HL-60 (cell line): ENCODE measurements at regions not wholly inside any gene's neighbourhood (a gene's known extent, or its start where the extent isn't known, plus 50 kb on each side); places are given as distances from the start of the nearest gene placed in this dataset.

Experiments
- CTCF ChIP-seq: IDR thresholded peaks from one replicate; pipeline ENCODE4 v1.5.1; 2011; ENCODE audit warnings: low read length, control low read depth, inconsistent platforms; ENCODE audit not compliant: insufficient read depth
- GABPA ChIP-seq: IDR thresholded peaks from 2 replicates; pipeline ENCODE4 v1.6.1; 2012; ENCODE audit warnings: low read depth
- POLR2AphosphoS5 ChIP-seq: IDR thresholded peaks from 2 replicates; pipeline ENCODE4 v1.6.1; 2012; ENCODE audit warnings: low read depth
- REST ChIP-seq: IDR thresholded peaks from 2 replicates; pipeline ENCODE4 v1.6.1; 2012; ENCODE audit warnings: low read depth; ENCODE audit not compliant: insufficient replicate concordance
- SPI1 ChIP-seq: IDR thresholded peaks from 2 replicates; pipeline ENCODE4 v1.6.1; 2012; ENCODE audit warnings: low read depth, mild to moderate bottlenecking, borderline replicate concordance

- TF ChIP-seq CTCF = no peak
- no peak for TF ChIP-seq POLR2AphosphoS5
- TF ChIP-seq REST = no peak
- TF ChIP-seq GABPA = no peak
- no peak for TF ChIP-seq SPI1
Observed at GRCh38 chr11:109305009-109305408, 117.0 kb upstream of the C11orf87 start.
